ENCODE measurements at regions not wholly inside any gene's neighbourhood (a gene's known extent, or its start where the extent isn't known, plus 50 kb on each side); places are given as distances from the start of the nearest gene placed in this dataset.
A peak's percentile ranks its signal among the peaks of the same experiment; 100 is the strongest.

DNA sequence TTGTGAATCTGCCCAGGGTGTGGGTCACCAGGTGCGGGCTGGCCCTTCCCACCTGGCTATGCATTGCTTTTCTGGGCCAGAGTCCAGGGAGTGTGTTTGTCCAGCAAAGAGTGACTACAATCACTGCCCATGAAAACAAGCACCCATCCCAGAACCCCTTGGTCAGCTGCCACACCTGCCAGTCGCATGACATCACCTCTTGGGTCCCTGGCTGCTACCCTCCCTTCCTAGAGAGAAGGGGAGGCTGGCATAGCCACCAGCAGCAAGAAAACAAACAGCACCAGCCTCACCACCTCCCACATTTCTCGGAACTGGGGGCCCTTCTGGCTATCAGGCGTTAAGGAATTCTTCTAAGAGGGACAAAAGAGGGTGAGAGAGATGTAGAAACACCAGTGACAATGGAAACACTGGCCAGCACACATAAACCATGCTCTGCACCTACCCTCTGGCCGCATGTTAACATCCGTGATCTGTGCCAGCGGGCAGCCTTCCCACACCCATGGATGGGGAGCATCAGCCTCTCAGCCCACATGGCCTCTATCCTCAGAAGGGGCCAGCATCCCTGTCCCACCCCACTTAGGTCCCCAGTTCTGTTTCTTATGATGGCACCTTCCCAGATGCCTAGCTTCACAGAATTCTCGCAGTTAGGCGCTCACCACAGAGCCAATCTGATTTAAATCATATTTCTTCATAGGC lies 109.7 kb upstream of the GLI2 start:
- peak; percentile 66 to 86 for DNase-seq (ENCODE audit: low read depth in 1 of 2, low spot score in 1 of 2)
- peak; percentile 65 for TF ChIP-seq JUND (IDR thresholded peaks at IDR 0.05; ENCODE audit: low read depth)
- in situ Hi-C loops (cut with HindIII; ENCODE audit: low pct_unique_long_range_greater_than_20kb, low sequenced_read_pairs): no loop called here

DNA sequence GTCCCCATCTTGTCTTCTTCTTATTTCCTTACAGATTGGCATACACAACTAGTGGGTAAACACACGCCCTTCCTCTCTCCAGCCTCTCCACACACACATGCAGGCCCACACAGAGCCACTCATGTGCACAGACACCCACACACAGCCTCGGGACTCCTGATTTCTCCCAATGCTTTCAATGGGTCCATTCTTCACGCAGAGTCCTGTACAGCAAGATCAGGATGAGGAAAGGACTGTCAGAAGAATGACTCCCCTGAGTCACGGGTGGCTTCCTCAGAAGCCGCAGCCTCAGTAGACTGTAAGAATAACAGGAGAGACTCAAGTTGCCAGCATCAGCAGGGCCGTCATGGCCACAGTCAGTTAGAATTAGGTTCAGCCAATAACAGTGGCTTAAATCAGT lies 109.1 kb upstream of the GLI2 start:
- DNase-seq (ENCODE audit: low read depth in 1 of 2, low spot score in 1 of 2): peak in 1 of 2 experiments; percentile 9
- no peak for TF ChIP-seq JUND (IDR thresholded peaks at IDR 0.05; ENCODE audit: low read depth)
- in situ Hi-C loops (cut with HindIII; ENCODE audit: low pct_unique_long_range_greater_than_20kb, low sequenced_read_pairs): no loop called here

DNA sequence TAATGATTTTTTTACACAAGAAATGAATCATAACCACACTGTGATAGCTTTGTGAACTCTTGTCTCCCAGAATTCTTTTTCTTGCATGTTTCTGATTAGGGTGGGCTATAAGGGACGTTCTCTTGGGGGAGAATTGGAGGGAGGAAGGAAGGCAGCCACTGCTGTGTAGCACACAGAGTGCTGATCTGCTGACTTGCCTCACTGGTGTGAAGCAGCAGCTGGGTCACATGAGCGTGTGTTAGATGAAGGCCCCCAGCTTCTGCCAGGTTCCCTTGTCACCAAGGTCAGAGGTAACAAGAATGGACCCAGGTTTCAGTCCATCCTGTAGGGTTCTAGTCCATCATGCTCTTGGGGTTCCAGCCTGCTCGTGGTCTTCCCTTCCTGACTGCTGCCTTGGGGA lies 107.4 kb upstream of the GLI2 start:
- in situ Hi-C loops (cut with HindIII; ENCODE audit: low pct_unique_long_range_greater_than_20kb, low sequenced_read_pairs): no loop called here
- no peak for TF ChIP-seq JUND (IDR thresholded peaks at IDR 0.05; ENCODE audit: low read depth)
- no peak for DNase-seq (ENCODE audit: low read depth in 1 of 2, low spot score in 1 of 2)

DNA sequence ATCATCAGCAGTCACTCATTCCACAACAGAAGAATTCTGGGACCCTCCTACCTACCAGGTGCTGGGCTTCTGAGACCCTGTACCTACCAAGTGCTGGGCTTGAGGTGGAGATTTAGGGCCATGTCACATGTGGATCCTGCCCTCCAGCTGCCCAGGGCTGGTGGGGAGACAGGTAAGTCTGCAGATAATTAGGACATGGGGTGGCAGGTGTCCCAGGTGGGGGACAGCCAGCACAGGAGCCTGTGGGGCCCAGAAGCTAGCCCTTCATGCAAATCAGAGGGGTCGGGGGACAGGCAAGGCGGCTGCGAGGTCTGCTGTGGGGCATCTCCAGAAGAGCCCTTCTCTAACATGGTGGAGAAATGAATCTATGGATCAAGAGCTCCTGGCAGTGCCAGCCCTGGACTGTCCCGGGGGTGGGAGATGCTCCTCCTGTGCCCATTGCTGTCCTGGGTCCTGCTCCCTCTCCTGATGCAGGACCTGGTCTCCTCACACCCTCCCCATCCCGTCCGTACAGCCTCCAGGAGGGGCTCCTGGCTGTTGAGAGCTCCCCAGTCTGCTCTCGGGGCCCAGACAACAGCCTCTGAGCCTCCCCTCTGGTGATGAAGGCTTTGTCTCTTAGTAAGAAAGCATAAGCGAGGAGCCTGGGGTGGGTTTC lies 106.3 kb upstream of the GLI2 start:
- no peak for TF ChIP-seq JUND (IDR thresholded peaks at IDR 0.05; ENCODE audit: low read depth)
- DNase-seq (ENCODE audit: low read depth in 1 of 2, low spot score in 1 of 2): no peak
- in situ Hi-C loops (cut with HindIII; ENCODE audit: low pct_unique_long_range_greater_than_20kb, low sequenced_read_pairs): no loop called here

DNA sequence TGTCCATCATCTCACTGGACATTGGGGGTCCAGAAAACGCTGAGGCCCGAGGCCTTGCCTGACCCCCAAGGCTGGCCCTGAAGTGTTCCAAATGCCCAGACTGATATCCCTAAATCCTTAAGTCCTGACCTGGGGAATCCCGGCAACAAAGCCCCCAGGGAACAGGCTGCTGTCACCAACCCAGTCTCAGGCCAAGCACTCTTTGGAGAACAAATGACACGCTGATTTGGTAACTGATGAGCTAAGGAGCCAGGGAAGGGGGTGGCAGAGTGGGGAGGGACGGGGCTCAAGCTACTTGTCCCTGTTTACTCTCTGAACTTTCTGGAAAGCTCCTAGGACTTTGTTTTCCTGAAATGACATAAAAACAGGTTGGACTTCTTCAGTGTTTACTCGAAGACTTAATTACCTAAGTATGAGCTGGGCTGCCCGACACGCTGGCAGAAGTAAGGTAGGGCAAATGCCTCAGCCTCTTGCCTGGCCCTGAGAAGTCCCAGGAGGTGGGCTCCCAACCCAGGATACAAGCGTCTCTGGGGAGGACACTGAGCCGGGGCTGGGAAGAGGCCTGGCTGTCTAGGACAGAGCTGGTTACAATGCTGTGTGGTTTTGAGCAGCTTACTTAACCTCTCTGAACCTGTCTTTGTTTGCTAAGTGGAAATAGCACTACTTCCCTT lies 105.5 kb upstream of the GLI2 start:
- in situ Hi-C loops (cut with HindIII; ENCODE audit: low pct_unique_long_range_greater_than_20kb, low sequenced_read_pairs): no loop called here

DNA sequence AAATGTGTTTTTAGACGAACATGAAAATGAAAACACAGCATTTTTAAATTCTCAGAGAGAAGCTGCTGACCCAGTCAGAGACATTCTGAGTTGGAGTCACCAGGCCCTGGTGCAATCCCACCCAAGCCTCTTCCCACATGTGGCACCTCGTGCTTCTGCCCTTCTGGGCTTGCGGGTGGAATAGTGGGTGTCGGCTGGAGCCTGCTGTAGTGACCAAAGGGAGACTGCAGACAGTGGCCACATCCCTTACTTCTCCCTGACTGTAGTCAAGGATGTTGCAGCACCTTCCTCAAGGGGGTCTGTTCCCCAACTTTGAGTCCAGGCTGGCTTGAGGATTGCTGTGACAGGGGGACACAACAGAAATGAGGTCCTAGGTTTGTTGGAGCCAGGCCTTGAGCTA lies 104.4 kb upstream of the GLI2 start:
- no peak for DNase-seq (ENCODE audit: low read depth in 1 of 2, low spot score in 1 of 2)
- in situ Hi-C loops (cut with HindIII; ENCODE audit: low pct_unique_long_range_greater_than_20kb, low sequenced_read_pairs): no loop called here
- TF ChIP-seq JUND (IDR thresholded peaks at IDR 0.05; ENCODE audit: low read depth): no peak

More for the DNA sequence above, 105.5 kb upstream of the GLI2 start:
- DNase-seq (ENCODE audit: low read depth in 1 of 2, low spot score in 1 of 2): peak; percentile 37 to 92
- TF ChIP-seq JUND (IDR thresholded peaks at IDR 0.05; ENCODE audit: low read depth): no peak

DNA sequence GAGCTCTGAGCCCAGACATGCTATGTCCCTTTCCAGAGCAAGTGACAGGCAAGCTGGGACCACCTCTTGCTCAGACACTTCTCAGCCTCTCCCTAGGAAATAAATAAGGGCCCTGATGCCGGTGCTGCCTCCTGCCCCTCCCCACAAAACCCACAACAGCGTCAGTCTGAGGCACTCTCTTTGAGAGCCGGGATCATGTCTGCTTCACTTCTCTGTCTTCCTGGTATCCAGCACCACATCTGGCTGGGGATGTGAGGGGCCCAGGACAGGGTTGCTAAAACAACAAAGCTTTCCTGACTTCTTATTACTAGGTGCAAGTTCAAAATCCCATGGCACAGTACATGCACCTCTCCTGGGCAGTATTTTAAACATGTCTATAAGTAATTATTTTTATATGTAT lies 103.9 kb upstream of the GLI2 start:
- TF ChIP-seq JUND (IDR thresholded peaks at IDR 0.05; ENCODE audit: low read depth): no peak
- DNase-seq (ENCODE audit: low read depth in 1 of 2, low spot score in 1 of 2): no peak
- in situ Hi-C loops (cut with HindIII; ENCODE audit: low pct_unique_long_range_greater_than_20kb, low sequenced_read_pairs): no loop called here

DNA sequence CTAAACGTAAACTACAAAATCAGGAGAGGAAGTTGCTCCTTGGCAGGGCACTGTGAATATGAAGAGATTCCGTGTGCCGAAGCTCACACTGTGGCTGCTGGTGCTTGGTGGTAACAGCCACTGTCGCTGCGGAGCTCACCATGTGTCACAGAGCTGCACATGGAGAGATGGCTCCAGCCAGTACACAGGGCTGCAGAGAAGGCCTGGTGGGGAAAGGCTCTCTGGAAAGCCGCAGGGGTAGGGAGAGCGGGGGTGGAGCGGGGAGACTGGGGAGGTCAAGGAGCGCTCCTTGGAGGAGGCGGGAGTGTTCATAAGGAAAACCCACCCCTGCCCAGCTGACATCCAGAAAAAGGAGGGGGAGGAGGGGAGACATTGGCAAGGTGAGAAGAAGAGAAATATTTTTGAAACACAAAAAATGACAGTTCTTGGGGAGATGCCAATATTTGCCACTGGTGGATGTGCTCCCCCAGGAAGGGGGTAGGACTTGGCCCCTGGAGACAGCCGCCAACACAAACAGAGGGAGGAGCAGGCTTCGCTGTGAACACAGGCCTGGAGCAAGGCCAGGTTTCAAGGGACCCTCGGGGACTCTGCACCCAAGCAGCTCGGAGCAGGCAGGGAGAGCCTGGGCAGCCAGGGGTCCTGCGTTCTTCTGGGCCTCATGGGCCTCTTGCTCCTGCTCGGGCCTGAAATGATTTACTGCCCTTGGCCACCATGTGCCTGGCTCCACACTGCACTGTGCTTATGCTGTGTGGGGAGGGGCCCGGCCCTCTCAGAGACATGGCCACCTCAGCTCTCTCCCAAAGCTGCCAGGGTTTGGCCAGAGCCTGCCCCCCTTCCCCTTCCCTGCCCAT lies 102.6 kb upstream of the GLI2 start:
- no peak for TF ChIP-seq JUND (IDR thresholded peaks at IDR 0.05; ENCODE audit: low read depth)
- DNase-seq (ENCODE audit: low read depth in 1 of 2, low spot score in 1 of 2): no peak
- in situ Hi-C loops (cut with HindIII; ENCODE audit: low pct_unique_long_range_greater_than_20kb, low sequenced_read_pairs): no loop called here

DNA sequence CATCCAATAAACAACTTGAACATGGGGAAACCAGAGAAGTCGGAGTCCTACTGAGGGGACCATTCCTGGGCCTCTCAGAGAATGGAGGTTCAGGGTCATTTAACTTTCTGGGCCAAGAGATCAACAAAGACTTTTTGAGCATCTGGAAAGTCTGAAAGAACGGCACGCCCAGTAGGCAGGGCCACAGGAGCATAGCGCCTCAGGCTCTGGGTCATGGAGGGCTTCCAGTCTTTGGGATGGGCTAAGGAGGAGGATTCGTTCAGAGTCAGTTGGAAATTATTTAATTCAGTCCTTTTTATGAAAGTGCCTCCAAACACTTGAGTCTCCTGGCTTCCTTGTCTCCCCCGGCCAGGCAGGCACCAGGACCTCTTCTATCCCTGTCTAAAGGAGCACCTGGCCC lies 101.1 kb upstream of the GLI2 start:
- no peak for TF ChIP-seq JUND (IDR thresholded peaks at IDR 0.05; ENCODE audit: low read depth)
- DNase-seq (ENCODE audit: low read depth in 1 of 2, low spot score in 1 of 2): no peak
- in situ Hi-C loops (cut with HindIII; ENCODE audit: low pct_unique_long_range_greater_than_20kb, low sequenced_read_pairs): no loop called here

DNA sequence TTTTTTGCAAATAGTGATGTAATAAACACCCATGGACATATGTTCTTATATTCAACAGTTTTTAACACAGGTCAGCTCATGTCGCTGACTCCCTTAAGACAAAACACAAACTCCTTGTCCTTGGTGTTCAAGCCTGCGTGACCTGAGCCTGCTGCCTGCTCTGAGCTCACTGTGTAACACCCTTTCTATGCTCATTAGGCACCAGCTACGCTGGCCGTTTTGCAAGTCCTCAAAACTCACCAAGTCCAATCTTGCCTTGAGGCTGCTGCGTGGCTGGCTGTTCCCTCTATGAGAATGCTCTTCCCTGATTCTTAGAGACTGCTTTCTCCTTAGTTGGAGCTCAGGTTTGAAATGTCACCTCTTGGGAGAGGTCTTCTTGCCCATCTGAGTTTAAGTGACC lies 100.5 kb upstream of the GLI2 start:
- no peak for DNase-seq (ENCODE audit: low read depth in 1 of 2, low spot score in 1 of 2)
- no peak for TF ChIP-seq JUND (IDR thresholded peaks at IDR 0.05; ENCODE audit: low read depth)
- in situ Hi-C loops (cut with HindIII; ENCODE audit: low pct_unique_long_range_greater_than_20kb, low sequenced_read_pairs): no loop called here

DNA sequence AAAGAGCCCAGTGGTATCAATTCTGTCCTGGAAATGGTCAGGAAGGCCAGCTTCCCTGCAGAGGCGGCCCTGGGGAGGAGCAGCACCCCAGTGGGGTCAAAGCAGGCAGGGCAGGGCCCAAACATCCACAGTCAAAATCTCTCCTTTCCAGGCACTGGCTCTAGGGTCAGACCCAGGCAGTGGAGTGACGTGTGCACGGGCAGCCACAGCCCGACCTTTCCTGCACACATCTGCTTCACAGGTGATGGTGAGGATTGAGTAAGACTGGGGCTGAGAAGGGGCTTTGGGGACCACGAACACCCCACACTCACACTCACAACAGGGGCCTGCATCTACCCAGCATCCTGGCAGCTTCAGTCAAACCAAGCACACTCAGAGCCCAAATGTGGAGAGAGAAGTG lies 97.8 kb upstream of the GLI2 start:
- in situ Hi-C loops (cut with HindIII; ENCODE audit: low pct_unique_long_range_greater_than_20kb, low sequenced_read_pairs): no loop called here
- TF ChIP-seq JUND (IDR thresholded peaks at IDR 0.05; ENCODE audit: low read depth): no peak
- no peak for DNase-seq (ENCODE audit: low read depth in 1 of 2, low spot score in 1 of 2)

DNA sequence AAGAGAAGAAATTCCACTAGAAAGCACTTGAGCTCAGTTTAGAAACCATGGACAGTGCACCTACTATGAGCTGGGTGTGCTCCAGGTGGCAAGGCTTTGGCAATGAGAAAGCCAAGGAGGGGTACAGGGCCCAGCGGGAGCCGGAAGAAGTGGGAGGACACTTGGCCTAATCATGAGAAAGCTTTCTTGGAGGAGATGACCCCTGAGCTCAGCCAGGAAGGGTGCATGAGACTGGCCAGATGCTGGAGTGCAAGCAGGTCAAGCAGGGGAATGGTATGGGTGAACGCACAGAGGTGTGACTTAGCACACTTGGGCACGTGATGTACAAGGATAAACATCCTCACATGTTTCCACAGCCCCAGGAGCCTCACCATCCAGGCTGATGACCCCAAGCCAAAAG lies 97.2 kb upstream of the GLI2 start:
- no peak for DNase-seq (ENCODE audit: low read depth in 1 of 2, low spot score in 1 of 2)
- no peak for TF ChIP-seq JUND (IDR thresholded peaks at IDR 0.05; ENCODE audit: low read depth)
- in situ Hi-C loops (cut with HindIII; ENCODE audit: low pct_unique_long_range_greater_than_20kb, low sequenced_read_pairs): no loop called here
